GM18861 (cell line): ENCODE measurements at regions not wholly inside any gene's neighbourhood (a gene's known extent, or its start where the extent isn't known, plus 50 kb on each side); places are given as distances from the start of the nearest gene placed in this dataset.

Source experiments
- ATAC-seq: cut with Tn5 transposase; IDR thresholded peaks from one replicate; pipeline ENCODE4 v1.9.1; 2021; ENCODE audit not compliant: unreplicated experiment

GRCh38 chr15:91549581-91549980, 303.9 kb upstream of the SLCO3A1 start:
- ATAC-seq = no peak

DNA sequence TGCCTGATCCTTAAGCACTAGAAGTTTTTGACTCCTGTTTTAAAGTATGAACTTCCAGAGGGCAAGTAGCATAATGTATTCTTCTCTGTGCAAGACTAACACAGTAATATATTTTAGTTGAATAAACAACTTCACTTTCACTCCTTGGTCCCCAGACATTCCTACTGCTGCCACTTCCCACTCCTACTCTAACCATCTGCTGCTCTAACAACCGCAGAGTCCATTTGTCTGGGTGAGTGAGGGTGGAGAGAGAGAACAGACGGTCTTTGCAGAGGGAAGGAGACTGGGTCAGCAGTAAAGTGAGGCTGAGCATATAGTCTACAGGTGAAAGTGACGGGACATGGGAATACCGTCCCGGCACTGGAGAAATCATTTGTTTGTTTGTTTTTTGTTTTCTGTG, 301.0 kb upstream of the SLCO3A1 start:
- ATAC-seq = no peak

DNA sequence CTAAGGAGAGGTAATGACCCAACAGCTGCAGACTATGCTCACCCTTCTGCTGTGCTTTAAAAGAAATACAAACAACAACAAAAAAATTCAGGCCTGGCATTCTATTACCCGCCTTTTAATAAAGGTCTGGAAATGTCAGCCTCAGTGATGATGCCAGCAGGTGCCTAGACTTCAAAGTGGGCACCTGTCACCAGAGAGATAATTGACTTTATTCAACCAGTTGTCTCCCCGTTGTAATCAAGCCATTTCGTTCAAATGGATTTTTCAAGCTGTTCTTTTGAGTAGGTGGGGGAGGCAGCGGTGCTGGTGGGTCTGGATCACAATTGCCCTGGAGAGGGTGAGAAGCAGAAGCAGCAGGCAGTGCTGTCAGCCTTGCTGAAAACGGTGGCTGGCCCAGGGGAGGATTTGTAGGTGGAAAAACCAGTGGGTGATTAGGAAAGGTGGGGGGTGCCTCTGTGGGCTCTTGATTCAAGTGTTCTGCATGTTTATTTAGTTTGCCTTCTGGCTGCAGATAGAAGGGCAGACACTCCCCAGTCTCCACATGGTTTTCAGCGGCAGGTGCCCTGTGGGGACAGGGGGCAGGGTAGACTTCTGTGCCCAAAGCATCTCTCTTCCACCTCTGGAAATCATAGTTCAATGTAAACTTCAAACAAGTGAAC, 300.2 kb upstream of the SLCO3A1 start:
- ATAC-seq = no peak

DNA sequence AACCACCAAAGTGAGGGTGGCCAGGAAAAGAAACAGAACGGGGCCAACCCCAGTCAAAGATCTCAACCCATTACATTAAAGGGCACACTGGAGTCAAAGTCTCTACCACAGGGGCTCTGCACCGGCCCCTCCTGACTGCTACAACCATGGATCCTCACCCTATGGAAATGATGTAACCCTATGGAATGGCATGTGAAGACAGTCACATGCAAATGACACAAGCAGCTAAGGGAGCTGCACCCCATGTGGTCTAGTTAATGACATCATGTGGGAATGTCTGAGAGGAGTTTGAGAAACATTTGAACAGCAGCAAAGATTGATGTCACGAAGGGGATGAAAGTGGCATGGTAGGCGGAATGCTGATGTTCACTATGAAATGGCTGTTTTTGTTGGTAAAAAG, 298.2 kb upstream of the SLCO3A1 start:
- no peak for ATAC-seq

DNA sequence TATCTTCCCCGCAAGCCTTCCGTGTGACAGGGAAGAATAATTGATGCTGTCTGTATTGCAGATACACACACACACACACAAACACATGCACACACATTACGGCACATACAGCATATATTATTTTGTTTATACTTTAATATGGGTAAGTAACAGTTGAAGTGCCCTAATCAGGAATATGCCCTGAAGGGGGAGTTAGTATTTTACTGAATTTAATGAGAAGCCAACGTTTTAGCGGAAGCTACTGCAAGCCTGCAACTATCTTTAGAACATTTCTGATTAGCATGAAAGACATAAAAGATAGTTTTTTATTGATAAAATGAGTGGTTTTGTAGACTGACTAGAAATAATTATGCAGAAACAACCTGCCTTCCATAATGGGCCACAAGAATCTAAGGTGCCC, 296.6 kb upstream of the SLCO3A1 start:
- no peak for ATAC-seq

- no peak for ATAC-seq
Measured at GRCh38 chr15:91559066-91559465, 294.4 kb upstream of the SLCO3A1 start.

- no peak for ATAC-seq
Measured at GRCh38 chr15:91561371-91562100, 292.0 kb upstream of the SLCO3A1 start.

DNA sequence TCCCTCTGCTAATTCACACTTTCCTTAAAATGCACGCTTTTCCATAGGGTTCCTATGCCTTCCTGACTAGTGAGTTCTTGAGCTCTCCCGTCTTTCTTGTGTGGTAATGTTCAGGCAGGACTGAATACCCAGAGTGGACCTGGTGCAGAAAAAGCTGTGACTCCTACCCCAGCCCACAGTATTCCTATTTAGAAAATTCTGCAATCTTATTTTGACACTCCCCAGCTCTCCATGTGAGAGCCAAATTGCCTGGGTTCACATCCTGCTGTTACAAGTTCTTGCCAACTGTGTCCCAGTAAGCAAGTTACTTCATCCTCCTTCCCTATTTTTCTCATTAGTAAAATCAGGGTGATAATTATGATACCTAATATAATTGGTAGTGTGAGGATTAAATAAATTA, 290.8 kb upstream of the SLCO3A1 start:
- ATAC-seq = no peak

- no peak for ATAC-seq
Measured at GRCh38 chr15:91564631-91565030, 288.9 kb upstream of the SLCO3A1 start.

GRCh38 chr15:91566141-91566540, 287.4 kb upstream of the SLCO3A1 start:
- ATAC-seq = no peak

DNA sequence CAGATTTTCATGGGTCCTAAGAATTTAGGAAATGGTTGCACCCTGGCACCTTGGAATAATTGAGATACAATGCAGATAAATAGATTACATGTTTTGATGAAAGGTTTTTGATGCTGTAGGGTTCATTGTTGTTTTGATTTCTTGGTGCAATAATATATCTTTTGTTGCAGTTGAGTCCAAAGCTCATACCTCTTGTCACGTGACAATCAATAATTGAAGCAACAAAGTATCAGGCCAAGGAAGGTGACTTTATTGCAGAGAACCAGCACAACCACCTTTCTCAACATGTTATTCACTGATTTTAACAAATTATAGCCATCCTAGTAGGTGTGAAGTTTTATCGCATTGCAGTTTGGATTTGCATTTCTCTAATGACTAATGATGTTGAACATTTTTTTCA, 285.5 kb upstream of the SLCO3A1 start:
- ATAC-seq = no peak

GRCh38 chr15:91572110-91572509, 281.4 kb upstream of the SLCO3A1 start:
- ATAC-seq = no peak

DNA sequence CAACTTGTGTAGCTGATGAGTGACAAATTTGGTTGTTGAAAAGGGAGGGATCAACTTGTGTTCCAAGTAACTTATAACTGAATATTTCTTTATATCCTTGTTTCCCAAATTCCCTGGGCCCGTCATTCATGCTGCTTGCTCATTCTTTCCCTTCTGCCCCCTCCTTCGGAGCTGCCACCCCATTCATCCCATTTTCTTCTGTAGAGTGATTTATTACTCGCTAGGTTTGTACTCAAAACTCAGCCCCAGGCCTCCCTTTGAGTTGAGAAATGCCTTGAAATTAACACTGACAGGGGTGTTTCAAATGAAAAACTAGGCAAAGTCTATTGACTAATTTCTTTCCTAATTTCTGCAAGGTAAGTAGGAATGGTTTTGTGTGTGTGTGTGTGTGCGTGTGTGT, 277.4 kb upstream of the SLCO3A1 start:
- ATAC-seq = no peak

DNA sequence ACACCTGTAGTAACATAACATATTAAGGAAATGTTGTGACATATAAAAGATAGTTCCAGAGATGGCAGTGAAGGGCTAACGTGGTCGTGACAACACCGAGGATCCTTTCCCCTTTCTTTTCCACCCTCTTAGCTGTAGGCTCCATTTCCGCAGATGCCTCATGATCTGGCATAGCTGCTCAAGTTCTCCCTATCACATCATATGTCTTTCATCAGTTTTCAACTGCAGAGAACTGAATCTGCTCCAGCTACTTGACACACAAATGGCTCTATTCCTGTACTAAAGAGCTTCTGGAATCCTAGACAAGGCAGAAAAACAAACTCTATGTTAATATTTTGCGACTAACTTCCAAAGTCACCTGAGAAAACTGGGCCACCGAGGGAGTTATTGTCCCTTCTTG, 275.0 kb upstream of the SLCO3A1 start:
- ATAC-seq = no peak

- ATAC-seq = no peak
Measured at GRCh38 chr15:91584895-91585294, 268.6 kb upstream of the SLCO3A1 start.

- no peak for ATAC-seq
Measured at GRCh38 chr15:91586560-91586959, 266.9 kb upstream of the SLCO3A1 start.

DNA sequence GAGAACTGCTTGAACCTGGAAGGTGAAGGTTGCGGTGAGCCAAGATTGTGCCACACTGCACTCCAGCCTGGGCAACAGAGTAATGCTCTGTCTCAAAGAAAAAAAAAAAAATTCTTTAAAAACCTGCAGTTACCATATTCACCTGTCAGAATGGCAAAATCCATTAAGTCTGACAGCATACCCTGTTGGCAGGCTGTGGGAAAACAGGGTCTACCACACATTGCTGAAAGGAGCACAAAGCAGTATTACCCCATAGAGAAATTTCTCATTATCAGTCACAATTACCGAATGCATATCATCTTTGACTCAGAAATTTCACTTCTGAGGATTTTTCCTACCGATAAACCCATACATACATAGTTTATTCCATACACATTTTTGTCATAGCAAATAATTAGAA, 264.1 kb upstream of the SLCO3A1 start:
- no peak for ATAC-seq

- ATAC-seq = no peak
Measured at GRCh38 chr15:91592567-91592966, 260.9 kb upstream of the SLCO3A1 start.

GRCh38 chr15:91593067-91593466, 260.4 kb upstream of the SLCO3A1 start:
- no peak for ATAC-seq

GRCh38 chr15:91593653-91594052, 259.9 kb upstream of the SLCO3A1 start:
- ATAC-seq = no peak

DNA sequence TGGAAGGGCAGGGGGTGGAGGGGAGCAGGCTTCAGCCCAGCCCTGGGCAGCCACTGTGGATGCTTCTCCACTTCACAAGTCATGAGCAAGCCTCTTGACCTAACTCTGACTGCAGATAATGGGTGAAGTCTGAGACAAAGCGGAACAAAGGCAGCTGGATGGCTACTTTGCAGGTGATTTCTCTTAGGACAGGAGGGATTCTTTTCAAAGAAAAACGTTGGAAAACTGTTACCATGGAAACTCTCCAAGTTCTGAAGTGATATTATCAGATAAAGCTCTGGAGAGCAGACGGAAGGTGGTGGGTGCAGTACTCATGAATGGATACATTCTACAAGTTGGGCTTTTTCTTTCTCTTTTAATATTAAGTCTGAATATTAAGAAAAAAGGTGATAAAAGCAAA, 254.2 kb upstream of the SLCO3A1 start:
- ATAC-seq = no peak

GRCh38 chr15:91603384-91604080, 250.0 kb upstream of the SLCO3A1 start:
- no peak for ATAC-seq
